Stimulated activated CD8-positive, alpha-beta memory T cell treated with anti-CD3 and anti-CD28 coated beads, Interleukin-4, amount 100 ng/mL, for 1 hour (primary cell): ENCODE measurements at regions not wholly inside any gene's neighbourhood (a gene's known extent, or its start where the extent isn't known, plus 50 kb on each side); places are given as distances from the start of the nearest gene placed in this dataset.
"Not testable (repeated sequence)": the region's sequence is repeated elsewhere in the genome, so short reads cannot be mapped to it uniquely, and the experiment has no call there.

Experiments
- DNase-seq, 2 donors: peaks; one replicate each; pipeline ENCODE4 v3.0.0-alpha.2; 2020; ENCODE audit warnings: low read depth in 2 of 2, low spot score in 1 of 2

DNA sequence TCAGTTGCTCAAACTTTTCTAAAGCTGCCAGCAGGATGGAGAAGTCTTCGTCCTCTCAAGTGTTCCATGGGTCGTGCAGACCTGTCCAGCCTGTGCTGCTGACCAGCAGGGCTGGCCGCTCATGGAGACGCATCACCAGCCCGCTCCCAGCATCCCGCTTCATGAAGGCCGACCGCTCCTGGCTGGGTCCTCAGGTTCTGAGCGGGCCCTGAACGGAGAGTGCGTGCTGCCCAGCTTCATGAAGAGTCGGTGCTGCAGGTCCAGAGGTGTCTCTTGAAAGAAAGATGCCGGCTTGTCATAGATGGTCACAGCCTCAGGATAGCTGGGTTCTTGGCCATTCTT, 75.8 kb upstream of the KCNAB1 start:
- DNase-seq, result no peak

DNA sequence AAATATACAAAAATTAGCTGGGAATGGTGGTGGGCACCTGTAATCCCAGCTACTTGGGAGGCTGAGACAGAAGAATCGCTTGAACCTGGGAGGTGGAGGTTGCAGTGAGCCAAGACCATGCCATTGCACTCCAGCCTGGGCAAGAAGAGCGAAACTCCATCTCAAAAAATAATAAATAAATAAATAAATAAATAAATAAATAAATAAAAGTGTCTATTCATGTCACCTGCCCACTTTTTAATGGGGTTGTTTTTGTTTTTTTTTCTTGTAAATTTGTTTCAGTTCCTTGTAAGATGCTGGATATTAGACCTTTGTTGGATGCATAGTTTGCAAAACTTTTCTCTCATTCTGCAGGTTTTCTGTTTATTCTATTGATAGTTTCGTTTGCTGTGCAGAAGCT, 71.9 kb upstream of the KCNAB1 start:
- DNase-seq, result not testable (repeated sequence)

DNA sequence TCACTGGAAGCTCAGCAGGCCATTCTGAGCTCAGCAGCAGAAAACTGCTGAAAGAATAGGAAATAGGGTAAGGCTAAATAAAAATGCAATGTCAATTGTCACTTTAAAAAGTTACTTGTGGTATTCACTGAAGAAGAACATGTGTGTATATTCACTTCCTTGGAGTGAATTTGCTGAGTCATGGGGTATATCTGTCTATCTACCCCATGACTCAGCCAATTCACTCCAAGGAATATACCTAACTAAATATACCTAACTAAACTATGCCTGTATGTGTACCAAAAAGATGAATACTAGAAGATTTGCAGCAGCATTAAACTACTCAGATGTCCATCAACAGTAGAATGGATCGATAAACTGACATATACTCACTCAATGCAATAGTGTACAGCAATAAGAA, 69.5 kb upstream of the KCNAB1 start:
- no peak for DNase-seq

DNA sequence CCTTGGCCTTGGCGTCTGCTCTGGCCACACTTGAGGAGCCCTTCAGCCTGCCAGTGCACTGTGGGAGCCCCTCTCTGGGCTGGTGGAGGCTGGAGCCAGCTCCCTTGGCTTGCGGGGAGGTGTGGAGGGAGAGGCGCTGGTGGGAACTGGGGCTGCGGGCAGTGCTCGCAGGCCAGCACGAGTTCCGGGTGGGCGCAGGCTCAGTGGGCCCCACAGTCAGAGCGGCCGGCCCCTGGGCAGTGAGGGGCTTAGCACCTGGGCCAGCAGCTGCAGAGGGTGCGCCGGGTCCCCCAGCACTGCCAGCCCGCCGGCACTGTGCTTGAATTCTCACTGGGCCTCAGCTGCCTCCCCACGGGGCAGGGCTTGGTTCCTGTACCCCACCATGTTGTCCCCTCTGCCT, 68.7 kb upstream of the KCNAB1 start:
- no peak for DNase-seq

DNA sequence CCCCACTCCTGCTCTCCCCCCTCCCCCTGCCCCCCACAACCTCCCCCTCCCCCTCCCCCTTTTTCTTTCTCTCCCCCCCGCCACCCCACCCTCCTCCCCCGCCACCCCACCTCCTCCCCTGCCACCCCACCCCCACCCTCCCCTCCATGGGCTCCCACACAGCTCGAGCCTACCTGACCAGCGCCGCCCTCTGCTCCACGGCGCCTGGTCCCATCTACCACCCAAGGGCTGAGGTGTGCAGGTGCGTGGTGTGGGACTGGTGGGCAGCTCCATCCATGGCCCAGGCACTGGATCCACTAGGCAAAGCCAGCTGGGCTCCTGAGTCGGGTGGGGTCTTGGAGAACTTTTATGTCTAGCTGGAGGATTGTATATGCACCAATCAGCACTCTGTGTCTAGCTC, 68.3 kb upstream of the KCNAB1 start:
- DNase-seq, result no peak

DNA sequence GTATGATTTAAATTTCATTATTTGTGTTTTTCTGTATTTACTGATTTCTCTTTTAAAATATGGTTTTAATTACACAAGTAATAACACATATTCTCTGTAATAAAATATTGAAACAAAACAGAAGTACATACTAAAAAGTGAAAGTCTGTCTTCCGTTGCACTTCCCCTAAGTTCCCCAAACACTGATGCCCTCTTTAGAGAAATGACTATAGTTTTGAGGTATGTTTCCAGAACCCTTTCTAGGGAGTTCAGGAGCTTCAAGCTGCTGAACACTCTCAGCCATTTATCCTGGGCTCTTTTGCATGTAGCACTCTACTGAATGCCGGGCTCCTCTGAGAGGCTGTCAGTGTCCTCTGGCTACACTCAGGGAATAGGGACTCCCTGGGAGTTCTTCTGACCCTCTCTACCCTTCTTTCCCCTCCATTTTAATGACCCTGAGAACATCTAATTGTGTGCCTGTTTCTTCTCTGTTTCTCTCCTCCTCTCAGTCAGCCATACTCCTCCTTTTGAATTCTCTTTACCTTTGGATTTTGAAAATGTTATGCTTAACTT, 60.4 kb upstream of the KCNAB1 start:
- DNase-seq, result no peak

DNA sequence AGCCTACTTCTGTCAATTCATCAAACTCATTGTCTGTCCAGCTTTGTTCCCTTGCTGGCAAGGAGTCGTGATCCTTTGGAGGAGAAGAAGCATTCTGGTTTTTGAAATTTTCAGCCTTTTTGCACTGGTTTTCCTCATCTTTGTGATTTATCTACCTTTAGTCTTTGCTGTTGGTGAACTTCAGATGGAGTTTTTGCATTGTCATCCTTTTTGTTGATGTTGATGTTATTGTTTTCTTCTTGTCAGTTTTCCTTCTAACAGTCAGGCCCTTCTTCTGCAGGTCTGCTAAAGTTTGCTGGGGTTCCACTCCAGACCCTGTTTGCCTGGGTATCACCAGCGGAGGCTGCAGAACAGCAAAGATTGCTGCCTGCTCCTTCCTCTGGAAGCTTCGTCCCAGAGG, 52.2 kb upstream of the KCNAB1 start:
- DNase-seq, result not testable (repeated sequence)

DNA sequence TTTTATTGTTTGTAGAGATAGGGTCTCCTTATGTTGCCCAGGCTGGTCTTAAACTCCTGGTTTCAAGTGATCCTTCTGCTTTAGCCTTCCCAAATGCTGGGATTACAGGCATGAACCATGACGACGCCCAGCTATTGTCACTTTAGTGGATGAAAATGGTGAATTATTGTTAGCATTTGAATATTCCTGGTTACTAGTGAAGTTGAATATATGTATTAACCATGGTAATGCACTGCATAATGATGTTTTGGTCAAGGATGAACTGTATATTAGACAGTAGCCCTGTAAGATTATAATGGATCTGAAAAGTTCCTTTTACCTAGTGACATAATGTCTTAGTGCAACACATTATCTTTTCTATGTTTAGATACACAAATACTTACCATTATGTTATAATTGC, 50.4 kb upstream of the KCNAB1 start:
- DNase-seq, result no peak
